ENCODE measurements at regions not wholly inside any gene's neighbourhood (a gene's known extent, or its start where the extent isn't known, plus 50 kb on each side); places are given as distances from the start of the nearest gene placed in this dataset.
A peak's percentile ranks its signal among the peaks of the same experiment; 100 is the strongest.
"Not testable (repeated sequence)": the region's sequence is repeated elsewhere in the genome, so short reads cannot be mapped to it uniquely, and the experiment has no call there.

DNA sequence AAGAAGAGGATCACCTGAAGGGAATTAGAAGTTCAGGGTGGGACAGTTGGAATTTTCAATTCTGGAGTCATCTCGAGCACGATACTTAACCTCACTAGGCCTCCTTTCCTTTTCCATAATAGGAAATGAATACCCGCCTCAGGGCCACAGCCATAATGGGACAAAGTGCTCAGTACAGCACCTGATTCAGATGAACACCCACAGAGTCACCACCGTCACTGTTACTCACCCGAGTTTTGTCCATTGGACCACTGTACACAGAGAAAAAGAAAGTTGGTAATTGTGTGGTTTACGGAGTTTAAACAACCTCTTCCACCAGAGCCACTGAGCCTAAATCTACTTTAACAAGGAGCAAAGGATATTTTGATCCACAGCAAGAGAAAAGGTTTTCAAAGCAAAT is 122.0 kb upstream of the NDUFV2 start:
- no peak for DNase-seq
- in situ Hi-C loops (cut with MboI; ENCODE audit: low pct_unique_long_range_greater_than_20kb, low sequenced_read_pairs): loop anchor here (25.0 kb wide), 1 partner anchor 318 kb away; no protein-coding TSS in a partner anchor

- in situ Hi-C loops (cut with MboI; ENCODE audit: low pct_unique_long_range_greater_than_20kb, low sequenced_read_pairs): loop anchor here (25.0 kb wide), 1 partner anchor 319 kb away; no protein-coding TSS in a partner anchor
- no peak for DNase-seq
Measured at GRCh38 chr18:8980918-8981317, 121.6 kb upstream of the NDUFV2 start.

- peak; percentile 45 for DNase-seq
- in situ Hi-C loops (cut with MboI; ENCODE audit: low pct_unique_long_range_greater_than_20kb, low sequenced_read_pairs): loop anchor here (25.0 kb wide), 1 partner anchor 320 kb away; no protein-coding TSS in a partner anchor
Measured at GRCh38 chr18:8982416-8983183, 119.9 kb upstream of the NDUFV2 start.

- DNase-seq: no peak
- in situ Hi-C loops (cut with MboI; ENCODE audit: low pct_unique_long_range_greater_than_20kb, low sequenced_read_pairs): loop anchor here (25.0 kb wide), 1 partner anchor 321 kb away; no protein-coding TSS in a partner anchor
Measured at GRCh38 chr18:8983195-8983594, 119.3 kb upstream of the NDUFV2 start.

DNA sequence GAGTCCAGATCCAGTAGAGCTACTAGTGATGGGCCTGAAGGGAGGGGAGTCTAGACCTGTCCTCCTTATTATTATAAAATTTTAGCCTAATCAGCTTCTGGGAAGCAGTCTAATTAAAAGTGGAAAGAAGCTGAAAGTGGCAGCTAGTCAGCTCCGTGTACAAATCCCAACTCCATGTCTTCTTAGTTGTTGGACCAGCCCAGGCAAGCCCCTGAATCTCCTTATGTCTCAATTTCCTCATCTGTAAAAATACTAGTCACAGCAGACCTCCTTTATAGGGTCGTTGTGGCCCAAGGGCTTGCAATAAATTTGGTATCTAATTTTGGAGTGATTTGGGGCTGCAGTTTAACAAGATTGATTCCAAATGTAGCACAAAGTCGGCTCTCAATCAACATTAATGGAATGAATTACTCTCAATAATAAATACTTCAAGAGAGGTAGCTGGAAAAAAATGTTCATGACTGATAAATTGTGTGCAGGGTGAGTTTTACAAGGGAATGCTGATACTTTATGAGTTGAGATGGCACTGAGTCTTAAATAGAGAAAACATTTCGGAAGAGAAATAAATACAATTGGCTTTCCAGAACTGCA is 118.3 kb upstream of the NDUFV2 start:
- in situ Hi-C loops (cut with MboI; ENCODE audit: low pct_unique_long_range_greater_than_20kb, low sequenced_read_pairs): loop anchor here (25.0 kb wide), 1 partner anchor 322 kb away; no protein-coding TSS in a partner anchor
- DNase-seq: no peak

DNA sequence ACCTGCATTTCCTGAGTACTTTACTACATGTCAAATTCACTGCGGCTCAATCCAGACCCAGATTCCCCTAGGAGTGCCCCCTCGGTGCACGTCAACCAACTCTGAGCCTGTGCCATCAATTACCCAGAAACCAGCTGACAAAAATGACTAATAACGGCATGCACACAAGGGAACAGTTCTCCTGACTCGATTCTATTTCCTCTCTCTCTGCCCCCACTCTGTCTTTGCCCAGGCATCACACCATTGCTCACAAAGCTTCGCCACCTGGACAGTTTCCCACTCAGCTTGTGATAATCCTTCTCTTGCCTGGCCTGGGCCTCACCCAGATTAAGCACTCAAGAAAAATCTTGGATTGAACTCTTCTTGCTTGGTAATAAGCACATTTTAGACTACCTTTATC is 115.3 kb upstream of the NDUFV2 start:
- no peak for DNase-seq
- in situ Hi-C loops (cut with MboI; ENCODE audit: low pct_unique_long_range_greater_than_20kb, low sequenced_read_pairs): loop anchor here (25.0 kb wide), 1 partner anchor 325 kb away; no protein-coding TSS in a partner anchor

DNA sequence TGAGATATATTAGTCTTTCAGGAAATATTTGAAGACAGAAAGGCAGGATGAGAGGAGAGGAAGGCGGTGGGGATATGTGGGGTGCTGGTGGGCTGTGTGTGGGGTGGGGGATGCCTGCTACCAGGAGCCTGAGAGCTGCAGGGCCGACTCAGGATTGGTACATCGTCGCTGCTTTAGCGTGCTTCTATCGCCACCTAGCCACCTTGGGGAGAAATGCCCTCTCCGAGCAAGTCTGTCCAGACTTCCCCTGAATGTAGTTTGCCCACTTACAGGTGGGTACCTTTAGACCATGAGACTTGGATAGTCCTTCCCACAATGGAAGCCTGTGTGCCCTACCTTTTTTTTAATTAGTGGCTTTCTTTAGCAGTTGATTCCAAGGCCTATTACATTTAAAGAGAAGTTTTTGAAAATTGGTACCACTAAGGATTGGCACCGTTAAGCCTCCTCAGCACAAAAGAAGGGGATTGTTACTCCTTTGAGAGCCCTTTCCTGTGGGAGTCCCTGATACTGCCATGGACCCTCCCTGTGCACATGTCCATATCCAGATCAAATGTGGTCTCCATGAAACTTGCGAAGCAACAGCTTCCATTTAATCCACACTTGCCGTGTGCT is 114.1 kb upstream of the NDUFV2 start:
- DNase-seq: peak; percentile 53
- in situ Hi-C loops (cut with MboI; ENCODE audit: low pct_unique_long_range_greater_than_20kb, low sequenced_read_pairs): loop anchor here (25.0 kb wide), 1 partner anchor 326 kb away; no protein-coding TSS in a partner anchor

GRCh38 chr18:8989017-8989416 is 113.5 kb upstream of the NDUFV2 start:
- DNase-seq: no peak
- in situ Hi-C loops (cut with MboI; ENCODE audit: low pct_unique_long_range_greater_than_20kb, low sequenced_read_pairs): loop anchor here (25.0 kb wide), 1 partner anchor 327 kb away; no protein-coding TSS in a partner anchor

- in situ Hi-C loops (cut with MboI; ENCODE audit: low pct_unique_long_range_greater_than_20kb, low sequenced_read_pairs): loop anchor here (25.0 kb wide), 1 partner anchor 328 kb away; no protein-coding TSS in a partner anchor
- DNase-seq: no peak
Measured at GRCh38 chr18:8989855-8990254, 112.6 kb upstream of the NDUFV2 start.

DNA sequence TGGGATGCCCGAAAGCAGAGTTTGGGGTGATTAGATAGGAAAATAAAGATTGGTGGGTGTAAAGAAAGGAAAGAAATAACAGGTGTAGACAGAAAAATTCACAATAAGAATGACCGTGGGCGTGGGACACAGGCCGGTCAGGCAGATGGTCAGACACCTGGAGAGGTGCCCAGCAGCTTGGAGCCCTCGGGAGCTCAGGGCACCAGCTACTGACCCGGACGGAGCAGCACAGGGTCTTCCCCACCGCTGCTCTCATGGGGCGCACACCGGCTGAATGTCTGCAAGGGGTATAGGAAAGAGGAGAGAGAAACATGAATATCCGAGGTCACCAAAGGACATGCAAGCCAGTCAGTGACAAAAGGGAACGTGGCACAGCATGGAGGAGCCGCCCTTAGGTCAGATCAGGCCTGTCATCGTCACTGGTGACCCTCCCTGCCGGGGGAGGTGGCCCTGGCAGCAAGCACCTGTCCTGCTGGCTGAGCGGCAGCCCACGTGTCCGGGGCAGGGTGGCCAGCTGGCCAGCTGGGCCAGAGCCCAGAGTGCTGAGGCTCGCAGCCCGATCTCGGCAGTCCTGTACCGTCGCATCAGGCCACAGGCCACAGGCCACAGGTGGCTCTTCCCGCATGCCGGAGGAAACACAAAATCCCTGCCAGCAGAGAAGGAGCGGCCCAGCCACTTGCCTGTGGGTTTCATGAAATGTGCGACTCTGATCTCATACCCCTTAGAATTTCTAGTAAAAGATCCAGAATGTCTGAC is 112.0 kb upstream of the NDUFV2 start:
- no peak for DNase-seq
- in situ Hi-C loops (cut with MboI; ENCODE audit: low pct_unique_long_range_greater_than_20kb, low sequenced_read_pairs): loop anchor here (25.0 kb wide), 1 partner anchor 328 kb away; no protein-coding TSS in a partner anchor

GRCh38 chr18:8991155-8991554 is 111.3 kb upstream of the NDUFV2 start:
- in situ Hi-C loops (cut with MboI; ENCODE audit: low pct_unique_long_range_greater_than_20kb, low sequenced_read_pairs): loop anchor here (25.0 kb wide), 1 partner anchor 329 kb away; no protein-coding TSS in a partner anchor

DNA sequence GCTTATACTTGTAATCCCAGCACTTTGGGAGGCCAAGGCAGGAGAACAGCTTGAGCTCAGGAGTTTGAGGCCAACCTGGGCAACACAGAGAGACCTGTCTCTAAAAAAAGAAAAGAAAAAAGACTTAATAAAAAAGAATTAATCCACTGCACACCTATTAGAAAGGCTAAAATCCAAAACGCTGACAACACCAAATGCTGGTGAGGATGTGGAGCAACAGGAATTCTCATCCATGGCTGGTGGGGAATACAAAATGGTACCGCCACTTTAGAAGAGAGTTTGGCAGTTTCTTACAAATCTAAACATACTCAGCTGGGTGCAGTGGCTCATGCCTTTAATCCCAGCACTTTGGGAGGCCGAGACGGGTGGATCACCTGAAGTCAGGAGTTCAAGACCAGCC is 110.0 kb upstream of the NDUFV2 start:
- in situ Hi-C loops (cut with MboI; ENCODE audit: low pct_unique_long_range_greater_than_20kb, low sequenced_read_pairs): loop anchor here (25.0 kb wide), 1 partner anchor 330 kb away; no protein-coding TSS in a partner anchor
- DNase-seq: not testable (repeated sequence)

More at GRCh38 chr18:8991155-8991554, 111.3 kb upstream of the NDUFV2 start:
- no peak for DNase-seq

DNA sequence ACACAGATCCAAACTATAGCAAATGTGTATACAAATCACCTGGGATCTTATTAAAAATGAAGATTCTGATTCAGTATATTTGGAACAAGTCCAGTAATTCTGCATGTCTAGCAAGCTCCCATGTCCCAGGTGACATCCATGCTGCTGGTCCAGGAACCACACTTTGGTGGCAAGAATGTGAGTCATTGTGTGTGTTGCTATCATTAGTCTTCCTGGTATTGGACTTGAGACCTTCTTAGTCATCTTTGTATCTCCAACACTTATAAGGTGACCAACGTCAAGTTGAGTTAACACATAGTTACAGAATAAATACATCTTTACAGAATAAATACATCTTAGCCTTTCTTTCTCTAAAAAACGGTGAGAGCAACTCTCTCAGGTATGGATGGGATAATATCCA is 107.9 kb upstream of the NDUFV2 start:
- no peak for DNase-seq
- in situ Hi-C loops (cut with MboI; ENCODE audit: low pct_unique_long_range_greater_than_20kb, low sequenced_read_pairs): loop anchor here (25.0 kb wide), 1 partner anchor 332 kb away; no protein-coding TSS in a partner anchor

DNA sequence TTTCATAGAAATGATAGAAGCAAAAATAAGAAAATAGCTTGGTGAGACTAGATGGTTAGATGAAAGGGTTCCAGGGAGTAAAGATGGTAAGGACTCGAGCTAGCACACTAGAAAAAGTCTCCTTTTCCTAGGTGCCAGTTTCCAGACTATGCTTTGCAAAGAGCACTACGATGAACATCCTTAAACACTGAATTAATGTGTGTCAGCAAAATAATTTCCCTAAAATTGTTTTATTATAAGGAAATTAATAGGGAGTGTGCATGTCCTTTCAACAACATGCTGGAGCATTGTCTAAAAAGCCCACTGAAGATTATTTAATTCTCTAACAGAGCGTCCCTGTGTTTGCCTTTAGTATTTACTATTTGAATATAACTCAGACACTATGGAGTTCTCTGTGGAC is 107.4 kb upstream of the NDUFV2 start:
- no peak for DNase-seq
- in situ Hi-C loops (cut with MboI; ENCODE audit: low pct_unique_long_range_greater_than_20kb, low sequenced_read_pairs): loop anchor here (25.0 kb wide), 1 partner anchor 333 kb away; no protein-coding TSS in a partner anchor

- no peak for DNase-seq
- in situ Hi-C loops (cut with MboI; ENCODE audit: low pct_unique_long_range_greater_than_20kb, low sequenced_read_pairs): loop anchor here (25.0 kb wide), 1 partner anchor 335 kb away; no protein-coding TSS in a partner anchor
Measured at GRCh38 chr18:8996771-8997432, 105.6 kb upstream of the NDUFV2 start.

- no peak for DNase-seq
- in situ Hi-C loops (cut with MboI; ENCODE audit: low pct_unique_long_range_greater_than_20kb, low sequenced_read_pairs): loop anchor here (25.0 kb wide), 1 partner anchor 335 kb away; no protein-coding TSS in a partner anchor
Measured at GRCh38 chr18:8997634-8998033, 104.9 kb upstream of the NDUFV2 start.

GRCh38 chr18:8998481-8999217 is 103.8 kb upstream of the NDUFV2 start:
- in situ Hi-C loops (cut with MboI; ENCODE audit: low pct_unique_long_range_greater_than_20kb, low sequenced_read_pairs): loop anchor here (25.0 kb wide), 1 partner anchor 336 kb away; no protein-coding TSS in a partner anchor

More at GRCh38 chr18:8998481-8999217, 103.8 kb upstream of the NDUFV2 start:
- no peak for DNase-seq
